ENCODE measurements at regions not wholly inside any gene's neighbourhood (a gene's known extent, or its start where the extent isn't known, plus 50 kb on each side); places are given as distances from the start of the nearest gene placed in this dataset.
A peak's percentile ranks its signal among the peaks of the same experiment; 100 is the strongest.

- H3K4me3 Mint-ChIP-seq, result no peak overlapping the region
- Histone ChIP-seq H3K27me3 (ENCODE audit: control insufficient read depth, insufficient read depth, low read length, poor library complexity, severe bottlenecking) (no peaks in the 10 kb centered on the region), H3K36me3 (ENCODE audit: control insufficient read depth, insufficient read depth, low read length) (no peaks in the 10 kb centered on the region), H3K4me3 (ENCODE audit: low read length) (no peak overlapping the region), H3K27ac (ENCODE audit: low read depth, low read length) (no peak overlapping the region), H3K4me1 (ENCODE audit: control insufficient read depth, insufficient read depth, low read length) (peaks cover 6% of the 10 kb centered on the region), H3K9ac (ENCODE audit: extremely low read depth, low read length, poor library complexity, severe bottlenecking) (no peak overlapping the region), H3K9me3 (ENCODE audit: control insufficient read depth, low read length) (no peaks in the 10 kb centered on the region)
- TF ChIP-seq CTCF (conservative IDR thresholded peaks at IDR 0.05), result no peak
- H3K27ac Mint-ChIP-seq, result no peak overlapping the region
- H3K4me1 Mint-ChIP-seq, result peaks cover 26% of the 10 kb centered on the region
- no peak for DNase-seq
- H3K9me3 Mint-ChIP-seq, result no peaks in the 10 kb centered on the region
- H3K27me3 Mint-ChIP-seq (ENCODE audit: insufficient read depth), result no peaks in the 10 kb centered on the region
- no peaks in the 10 kb centered on the region for H3K36me3 Mint-ChIP-seq (ENCODE audit: low read depth)
Measured at GRCh38 chr12:16946704-16947103, 340.7 kb upstream of the LMO3 start.

- H3K9me3 Mint-ChIP-seq, result peaks cover 6% of the 10 kb centered on the region
- no peaks in the 10 kb centered on the region for H3K4me1 ChIP-seq (ENCODE audit: control insufficient read depth, insufficient read depth, low read length)
- DNase-seq, result peak; percentile 92
- H3K27me3 ChIP-seq (ENCODE audit: control insufficient read depth, insufficient read depth, low read length, poor library complexity, severe bottlenecking), result no peaks in the 10 kb centered on the region
- H3K36me3 Mint-ChIP-seq (ENCODE audit: low read depth), result no peaks in the 10 kb centered on the region
- no peak overlapping the region for H3K4me3 Mint-ChIP-seq
- no peaks in the 10 kb centered on the region for H3K27me3 Mint-ChIP-seq (ENCODE audit: insufficient read depth)
- no peak overlapping the region for H3K4me3 ChIP-seq (ENCODE audit: low read length)
- no peaks in the 10 kb centered on the region for H3K36me3 ChIP-seq (ENCODE audit: control insufficient read depth, insufficient read depth, low read length)
- peaks cover 6% of the 10 kb centered on the region for H3K4me1 Mint-ChIP-seq
- TF ChIP-seq CTCF (conservative IDR thresholded peaks at IDR 0.05), result peak; percentile 100
- WGBS, 2 experiments (ENCODE audit: insufficient coverage in 1 of 2, insufficient read length in 1 of 2), result 41 to 56% methylated on average over 4 to 6 of the region's 6 CpGs
- H3K27ac Mint-ChIP-seq, result peak overlapping the region; percentile 37
- H3K9me3 ChIP-seq (ENCODE audit: control insufficient read depth, low read length), result peaks cover 14% of the 10 kb centered on the region
- no peak overlapping the region for H3K27ac ChIP-seq (ENCODE audit: low read depth, low read length)
- no peak overlapping the region for H3K9ac ChIP-seq (ENCODE audit: extremely low read depth, low read length, poor library complexity, severe bottlenecking)
Measured at GRCh38 chr12:16939871-16940306, 333.9 kb upstream of the LMO3 start.

GRCh38 chr12:16927259-16927658 is 321.3 kb upstream of the LMO3 start:
- Histone ChIP-seq H3K9ac (ENCODE audit: extremely low read depth, low read length, poor library complexity, severe bottlenecking) (no peak overlapping the region), H3K27me3 (ENCODE audit: control insufficient read depth, insufficient read depth, low read length, poor library complexity, severe bottlenecking) (no peaks in the 10 kb centered on the region), H3K36me3 (ENCODE audit: control insufficient read depth, insufficient read depth, low read length) (no peaks in the 10 kb centered on the region), H3K4me1 (ENCODE audit: control insufficient read depth, insufficient read depth, low read length) (no peaks in the 10 kb centered on the region), H3K4me3 (ENCODE audit: low read length) (no peak overlapping the region), H3K27ac (ENCODE audit: low read depth, low read length) (no peak overlapping the region), H3K9me3 (ENCODE audit: control insufficient read depth, low read length) (no peaks in the 10 kb centered on the region)
- no peak for TF ChIP-seq CTCF (conservative IDR thresholded peaks at IDR 0.05)
- DNase-seq, result no peak
- Mint-ChIP-seq H3K27ac (no peak overlapping the region), H3K4me3 (no peak overlapping the region), H3K4me1 (no peaks in the 10 kb centered on the region), H3K36me3 (ENCODE audit: low read depth) (no peaks in the 10 kb centered on the region), H3K9me3 (peaks cover 18% of the 10 kb centered on the region), H3K27me3 (ENCODE audit: insufficient read depth) (no peaks in the 10 kb centered on the region)
- 71 to 100% methylated on average over 1 of the region's 2 CpGs for WGBS, 2 experiments (ENCODE audit: insufficient coverage in 1 of 2, insufficient read length in 1 of 2)

All from endodermal cell (in vitro differentiated cells).